CMK (cell line): ENCODE measurements at regions not wholly inside any gene's neighbourhood (a gene's known extent, or its start where the extent isn't known, plus 50 kb on each side); places are given as distances from the start of the nearest gene placed in this dataset.

Experiments
- DNase-seq: peaks from one replicate; pipeline ENCODE4 v3.0.0-alpha.2; 2010; ENCODE audit warnings: low read depth

- no peak for DNase-seq
Observed at GRCh38 chr3:103653996-103654395, 1219.2 kb downstream of the ZPLD1 start.

- DNase-seq: no peak
Observed at GRCh38 chr3:103657756-103658155, 1222.9 kb downstream of the ZPLD1 start.

DNA sequence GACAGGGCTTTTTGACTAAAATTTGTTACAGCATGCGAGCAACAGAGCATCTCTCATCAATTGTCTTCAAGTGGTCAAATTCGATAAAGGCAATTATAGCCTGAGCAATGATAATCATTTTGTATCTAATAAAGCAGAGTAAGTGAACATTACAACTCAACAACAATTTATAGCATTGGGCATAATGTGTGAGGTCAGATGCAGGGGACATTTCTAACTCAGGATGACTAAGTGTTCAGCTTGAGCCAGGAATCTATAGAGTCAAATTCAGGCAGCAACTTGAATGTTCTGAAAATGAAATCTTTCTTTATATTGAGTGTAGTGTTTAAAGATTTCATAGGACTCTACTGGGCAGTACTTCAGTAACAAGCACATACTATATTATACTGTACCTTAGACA, 1226.0 kb downstream of the ZPLD1 start:
- DNase-seq: no peak

- DNase-seq: no peak
Observed at GRCh38 chr3:103662591-103662990, 1227.8 kb downstream of the ZPLD1 start.

- DNase-seq: no peak
Observed at GRCh38 chr3:103672346-103672745, 1237.5 kb downstream of the ZPLD1 start.

- no peak for DNase-seq
Observed at GRCh38 chr3:103684904-103685303, 1250.1 kb downstream of the ZPLD1 start.

DNA sequence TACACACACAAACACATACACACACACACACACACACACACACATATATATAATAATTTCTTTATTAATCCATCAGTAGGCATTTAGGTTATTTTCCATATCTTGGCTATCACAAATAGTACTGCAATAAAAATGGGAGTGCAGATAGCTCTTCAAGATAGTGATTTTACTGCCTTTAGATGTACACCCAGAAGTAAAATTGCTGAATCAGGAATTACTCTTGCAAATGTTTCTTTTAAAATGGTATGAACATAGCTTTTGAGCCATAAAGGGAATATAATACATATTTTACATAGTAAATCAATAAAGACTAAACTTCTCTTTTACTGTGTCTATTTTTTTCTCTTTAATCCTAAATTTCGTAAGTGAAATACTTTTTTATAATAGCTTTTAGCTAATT, 1251.1 kb downstream of the ZPLD1 start:
- no peak for DNase-seq

DNA sequence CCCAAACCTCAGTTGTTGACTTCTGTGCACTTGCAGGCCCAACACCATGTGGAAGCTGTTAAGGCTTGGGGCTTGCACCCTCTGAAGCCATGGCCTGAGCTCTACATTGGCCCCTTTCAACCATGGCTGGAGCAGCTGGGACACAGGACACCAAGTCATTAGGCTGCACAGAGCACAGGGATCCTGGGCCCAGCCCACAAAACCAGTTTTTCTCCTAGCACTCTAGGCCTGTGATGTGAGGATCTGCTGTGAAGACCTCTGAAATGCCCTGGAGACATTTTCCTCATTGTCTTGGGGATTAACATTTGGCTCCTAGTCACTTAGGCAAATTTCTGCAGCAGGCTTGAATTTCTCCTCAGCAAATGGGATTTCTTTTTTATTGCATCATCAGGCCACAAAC, 1255.7 kb downstream of the ZPLD1 start:
- DNase-seq: no peak

DNA sequence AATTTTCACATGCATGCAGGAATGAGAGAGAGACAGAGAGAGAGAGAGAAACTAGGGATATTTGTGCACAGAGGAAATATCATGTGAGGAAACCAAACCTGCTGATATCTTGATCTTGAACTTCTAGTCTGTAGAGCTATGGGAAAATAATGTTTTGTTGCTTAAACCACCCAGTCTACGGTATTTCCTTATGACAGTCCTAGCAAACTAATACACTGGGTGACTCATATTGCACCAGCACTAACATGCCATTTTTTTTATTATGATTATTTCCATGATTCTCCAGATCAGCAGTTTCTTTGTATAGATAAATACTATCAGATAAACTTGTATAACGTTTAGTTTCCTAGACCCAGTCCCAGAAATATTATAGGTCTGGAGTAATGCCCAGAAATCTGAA, 1259.0 kb downstream of the ZPLD1 start:
- DNase-seq: no peak

DNA sequence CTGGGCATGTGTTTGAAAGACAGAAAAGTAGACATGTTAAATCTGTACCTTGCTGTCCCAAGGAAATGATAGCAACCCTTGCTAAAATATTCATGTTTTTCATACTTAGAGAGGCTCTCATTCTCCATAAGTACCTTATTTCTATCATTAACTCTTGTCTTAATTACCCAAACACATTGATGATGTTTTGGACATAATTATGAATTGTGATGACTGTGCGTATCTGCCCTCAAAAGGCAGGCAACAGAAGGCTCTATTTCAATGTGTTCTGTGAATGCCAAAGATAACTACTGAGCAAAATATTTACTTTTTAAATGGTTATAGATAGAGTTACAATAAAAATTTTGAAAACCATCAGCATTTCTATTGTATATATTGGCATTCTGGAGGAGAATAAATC, 1263.8 kb downstream of the ZPLD1 start:
- no peak for DNase-seq

DNA sequence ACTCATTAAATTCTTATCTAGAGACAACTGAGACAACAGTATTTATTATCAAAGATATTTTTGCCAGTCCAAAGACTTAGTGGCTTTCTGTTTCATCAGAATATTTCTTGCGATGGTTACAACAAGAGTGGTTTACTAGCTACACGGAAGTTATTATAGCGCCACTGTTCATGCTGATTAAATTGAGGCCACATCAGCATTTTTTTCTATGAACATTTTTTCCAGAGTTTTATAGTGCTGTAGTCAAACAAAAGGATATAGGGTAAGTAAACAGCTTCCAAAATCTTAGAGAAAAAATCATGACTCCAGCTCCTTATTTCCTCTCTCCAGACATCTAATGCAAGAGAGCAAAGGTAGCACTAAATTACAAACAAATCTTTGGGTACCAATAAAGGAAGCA, 1264.4 kb downstream of the ZPLD1 start:
- no peak for DNase-seq

GRCh38 chr3:103705641-103706040, 1270.8 kb downstream of the ZPLD1 start:
- no peak for DNase-seq

- DNase-seq: no peak
Observed at GRCh38 chr3:103706671-103707070, 1271.9 kb downstream of the ZPLD1 start.

DNA sequence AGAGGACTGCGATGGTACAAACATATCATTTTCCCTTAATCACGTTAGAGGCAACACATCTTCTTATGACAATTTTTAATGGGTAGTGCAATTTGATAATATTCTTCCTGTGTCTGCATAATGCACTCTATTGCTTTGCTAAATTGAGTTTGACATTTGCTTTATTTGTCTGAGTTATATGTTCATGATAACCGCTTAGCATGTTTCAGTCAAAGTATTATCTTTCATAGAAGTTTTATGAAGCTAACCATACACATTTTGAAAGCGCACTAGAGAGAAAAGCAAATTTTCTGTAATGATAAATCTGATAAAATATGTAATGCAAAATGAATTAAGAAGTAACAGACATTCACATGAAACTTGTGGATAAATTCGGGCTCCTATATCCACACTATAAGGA, 1276.9 kb downstream of the ZPLD1 start:
- no peak for DNase-seq

GRCh38 chr3:103712320-103713008, 1277.6 kb downstream of the ZPLD1 start:
- DNase-seq: no peak

GRCh38 chr3:103729547-103729946, 1294.7 kb downstream of the ZPLD1 start:
- no peak for DNase-seq

- no peak for DNase-seq
Observed at GRCh38 chr3:103730744-103731143, 1295.9 kb downstream of the ZPLD1 start.

DNA sequence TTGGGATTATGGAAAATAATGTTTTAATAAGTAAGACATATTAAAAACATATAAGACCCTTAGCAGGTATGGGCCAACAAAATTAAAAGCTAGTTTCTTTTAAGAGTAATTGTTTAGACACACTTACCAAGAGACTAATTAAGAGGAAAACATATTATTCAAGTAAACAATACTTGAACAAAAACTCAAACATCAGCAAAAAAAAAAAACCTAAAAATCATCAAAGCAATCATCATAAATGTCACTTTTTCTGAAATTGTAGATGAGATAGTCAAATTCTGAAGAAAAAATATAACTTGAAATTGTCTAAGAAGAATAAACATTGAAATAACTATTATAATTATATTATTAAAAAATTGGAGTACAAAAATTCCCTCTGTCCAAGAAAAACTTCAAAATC, 1318.2 kb downstream of the ZPLD1 start:
- no peak for DNase-seq

DNA sequence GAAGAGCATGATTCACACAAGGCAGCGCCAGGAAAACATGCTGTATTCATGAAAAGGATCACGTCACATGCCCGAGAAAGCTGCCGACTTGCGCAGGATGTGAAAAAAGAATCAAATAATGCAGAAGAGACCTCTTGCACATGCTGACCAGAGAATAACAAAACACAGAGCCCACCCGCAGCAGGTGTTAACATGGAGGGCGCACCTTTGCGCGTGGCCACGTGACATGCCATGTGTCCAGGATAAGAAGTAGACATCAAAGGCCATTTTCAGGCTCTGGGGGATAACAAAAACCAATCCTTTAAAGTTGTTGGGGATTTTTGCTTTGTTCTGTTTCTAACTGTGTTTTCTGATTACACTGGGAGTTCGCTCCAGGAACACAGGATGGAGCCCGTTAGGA, 1332.8 kb downstream of the ZPLD1 start:
- no peak for DNase-seq

- DNase-seq: no peak
Observed at GRCh38 chr3:103785017-103785416, 1350.2 kb downstream of the ZPLD1 start.

GRCh38 chr3:103785537-103785936, 1350.7 kb downstream of the ZPLD1 start:
- DNase-seq: no peak

GRCh38 chr3:103786296-103786695, 1351.5 kb downstream of the ZPLD1 start:
- no peak for DNase-seq

GRCh38 chr3:103787164-103787871, 1352.5 kb downstream of the ZPLD1 start:
- no peak for DNase-seq

DNA sequence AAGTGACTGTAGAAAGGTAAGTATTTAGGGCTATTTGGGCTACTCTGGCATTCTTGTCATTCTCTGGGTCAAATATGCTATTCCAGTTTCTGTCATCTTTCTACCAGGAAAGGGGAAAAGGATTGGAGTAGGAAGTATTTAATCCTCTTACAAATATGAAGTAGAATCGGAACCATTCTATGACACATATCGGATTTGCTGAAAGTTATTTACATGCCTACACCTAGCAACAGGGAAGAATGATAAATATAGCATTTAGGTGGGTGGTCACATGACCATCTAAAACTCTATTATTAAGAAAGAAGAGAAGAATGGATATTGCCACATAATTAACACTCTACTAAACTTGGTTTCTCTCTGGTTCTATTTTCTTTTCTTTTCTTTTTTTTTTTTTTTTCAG, 1353.1 kb downstream of the ZPLD1 start:
- DNase-seq: no peak
